GM19023 (cell line): ENCODE measurements at regions not wholly inside any gene's neighbourhood (a gene's known extent, or its start where the extent isn't known, plus 50 kb on each side); places are given as distances from the start of the nearest gene placed in this dataset.

ENCODE experiments used
- ATAC-seq: cut with Tn5 transposase; IDR thresholded peaks from one replicate; pipeline ENCODE4 v1.9.1; 2021; ENCODE audit warnings: mild to moderate bottlenecking, moderate library complexity; ENCODE audit not compliant: unreplicated experiment

DNA sequence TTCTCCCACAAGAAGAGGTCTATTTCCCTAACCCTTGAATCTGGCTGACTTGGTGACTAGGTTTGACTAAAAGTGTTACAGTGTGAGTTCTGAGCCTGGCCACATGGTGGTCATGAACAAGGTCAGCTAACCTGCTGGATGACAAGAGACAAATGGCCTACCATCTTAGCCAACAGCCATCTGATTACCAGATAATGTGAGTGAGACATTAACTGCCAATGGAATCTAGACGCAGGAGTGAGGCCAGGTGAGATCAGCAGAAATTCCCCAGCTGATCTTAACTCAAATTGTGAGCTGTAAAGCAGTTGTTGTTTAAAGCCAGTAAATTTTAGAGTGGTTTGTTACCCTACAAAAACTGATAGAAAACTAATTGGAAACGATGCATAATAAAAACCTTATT, 320.0 kb downstream of the BRINP2 start:
- ATAC-seq: no peak

- no peak for ATAC-seq
Observed at GRCh38 chr1:177490036-177490639, 319.4 kb downstream of the BRINP2 start.

- ATAC-seq: no peak
Observed at GRCh38 chr1:177488722-177489121, 318.0 kb downstream of the BRINP2 start.

DNA sequence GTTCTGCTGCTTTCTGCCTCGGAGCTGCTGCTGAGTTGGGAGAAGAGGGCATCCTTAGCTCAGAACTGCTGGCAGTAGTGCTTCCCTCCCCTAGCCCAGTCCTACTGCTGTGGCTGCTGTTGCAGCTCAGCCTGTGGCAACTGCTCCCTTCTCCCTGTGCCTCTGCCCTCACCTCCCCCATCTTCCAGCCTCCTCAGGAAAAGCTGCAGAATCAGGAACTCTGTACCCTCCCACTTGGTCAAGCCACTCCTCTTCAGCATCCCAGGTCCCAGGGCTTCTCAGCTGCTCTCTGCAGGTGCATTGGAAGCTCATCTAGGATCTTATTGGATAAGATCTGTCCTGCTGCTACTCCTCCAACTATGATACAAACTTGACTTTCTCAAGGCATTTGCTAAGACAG, 316.7 kb downstream of the BRINP2 start:
- ATAC-seq: no peak

GRCh38 chr1:177480741-177481305, 310.1 kb downstream of the BRINP2 start:
- ATAC-seq: no peak

DNA sequence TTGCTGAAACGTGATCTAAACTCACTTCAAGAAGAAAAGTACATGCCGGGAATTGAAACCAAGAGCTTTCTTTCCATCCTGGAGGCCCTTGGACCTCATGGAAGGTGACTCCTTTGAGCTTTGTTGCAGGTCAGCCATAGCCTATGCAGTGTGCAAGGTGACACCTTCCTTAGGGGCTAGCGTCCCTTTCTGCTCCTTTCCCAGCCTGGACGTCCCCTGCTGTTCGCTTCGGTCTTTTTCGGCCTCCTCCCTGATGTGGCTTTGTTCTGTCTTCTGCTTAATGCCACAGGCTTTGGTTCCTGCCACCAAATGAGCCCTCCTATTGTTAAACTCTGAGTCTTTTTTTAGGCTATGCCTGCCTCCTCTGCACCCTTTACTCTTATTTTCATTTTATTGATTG, 308.8 kb downstream of the BRINP2 start:
- no peak for ATAC-seq

DNA sequence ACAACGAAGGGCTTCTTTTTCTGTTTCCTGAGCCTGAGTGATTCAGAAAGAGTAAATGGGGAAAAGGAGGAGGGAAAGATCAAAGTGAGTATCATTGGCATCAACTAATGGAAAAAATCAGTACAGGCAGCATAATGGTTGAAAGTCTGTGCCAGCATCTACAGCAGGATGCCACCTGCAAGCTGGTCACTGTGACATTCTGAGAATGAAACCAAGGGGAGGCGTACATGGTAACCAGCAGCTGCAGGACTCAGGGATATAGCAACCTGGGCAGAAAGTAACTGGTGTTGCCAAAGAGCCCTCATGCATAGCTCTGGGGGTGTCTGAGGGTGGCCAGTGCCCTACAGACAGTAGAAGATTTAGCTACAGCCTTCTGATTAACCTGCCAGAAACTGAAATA, 305.9 kb downstream of the BRINP2 start:
- ATAC-seq: no peak

DNA sequence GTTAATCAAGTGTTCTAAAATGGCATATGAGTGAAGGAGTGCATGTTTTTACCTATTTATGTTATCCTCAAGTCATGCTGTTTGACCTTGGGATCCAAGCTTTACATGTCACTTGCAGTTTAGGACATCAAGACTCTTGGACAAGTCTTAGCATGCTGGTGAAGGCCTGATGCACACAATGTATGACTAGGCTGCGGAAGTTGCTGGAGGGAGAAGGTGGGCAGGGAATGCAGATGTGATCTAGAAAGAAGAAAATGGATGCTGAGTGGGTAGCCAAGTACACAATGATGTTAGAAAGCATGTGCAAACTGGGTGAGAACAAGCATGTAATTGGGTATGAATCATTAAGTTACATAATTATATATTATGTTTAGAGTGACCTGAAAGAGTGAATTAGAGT, 301.8 kb downstream of the BRINP2 start:
- ATAC-seq: no peak

- ATAC-seq: no peak
Observed at GRCh38 chr1:177471244-177471643, 300.5 kb downstream of the BRINP2 start.

GRCh38 chr1:177469519-177469918, 298.8 kb downstream of the BRINP2 start:
- no peak for ATAC-seq

DNA sequence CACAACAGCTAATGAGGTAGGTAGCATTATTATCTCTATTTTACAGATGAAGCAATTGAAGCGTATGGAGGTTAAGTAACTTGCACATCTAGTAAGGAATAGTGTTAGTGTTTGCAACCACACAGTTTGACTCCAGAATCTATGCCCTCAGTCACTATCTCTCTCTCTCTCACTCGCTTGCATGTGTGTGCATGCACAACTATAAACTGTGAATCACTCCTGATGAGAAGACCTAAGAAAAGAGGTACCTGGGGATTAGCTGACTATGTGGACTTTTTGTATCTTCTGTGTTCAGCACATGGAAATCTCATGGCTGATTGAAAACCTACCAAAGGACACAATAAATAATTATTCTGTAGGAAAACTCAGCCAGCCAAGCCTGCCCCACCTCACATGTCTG, 295.5 kb downstream of the BRINP2 start:
- ATAC-seq: no peak

GRCh38 chr1:177464686-177465085, 293.9 kb downstream of the BRINP2 start:
- ATAC-seq: no peak

GRCh38 chr1:177451191-177451590, 280.4 kb downstream of the BRINP2 start:
- no peak for ATAC-seq

DNA sequence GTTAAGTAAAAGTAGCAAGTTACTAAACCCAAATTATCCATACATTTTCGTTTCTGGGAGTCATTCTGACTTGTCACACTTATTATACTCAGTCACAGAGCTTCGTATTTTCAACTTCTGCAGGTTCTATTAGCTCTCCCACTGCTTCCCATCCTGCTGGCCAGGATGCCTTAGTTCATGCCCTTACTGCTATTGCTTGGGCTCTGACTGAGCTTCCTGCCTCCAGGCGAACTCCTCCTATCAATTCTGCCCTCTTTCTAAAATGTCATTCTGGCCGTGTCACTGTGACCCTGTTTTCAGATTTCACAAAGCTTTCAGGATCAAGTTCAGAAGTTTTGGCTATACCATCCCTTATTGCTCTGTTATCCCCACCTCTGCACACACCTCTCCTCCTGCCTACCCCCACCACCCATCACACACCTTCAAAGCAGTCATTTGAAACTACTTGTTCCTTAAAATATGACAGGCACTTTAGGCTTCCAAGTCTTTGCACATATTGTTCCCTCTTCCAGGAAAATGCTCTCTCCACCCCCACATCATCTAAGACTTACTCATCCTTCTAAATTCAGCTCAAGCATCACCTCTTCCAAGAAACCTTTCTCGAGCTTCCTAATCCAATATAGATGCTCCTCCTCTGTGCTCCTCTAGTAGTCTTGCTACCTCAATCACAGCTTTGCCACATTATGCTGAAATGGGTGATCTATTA, 278.0 kb downstream of the BRINP2 start:
- no peak for ATAC-seq

- no peak for ATAC-seq
Observed at GRCh38 chr1:177448036-177448615, 277.4 kb downstream of the BRINP2 start.

DNA sequence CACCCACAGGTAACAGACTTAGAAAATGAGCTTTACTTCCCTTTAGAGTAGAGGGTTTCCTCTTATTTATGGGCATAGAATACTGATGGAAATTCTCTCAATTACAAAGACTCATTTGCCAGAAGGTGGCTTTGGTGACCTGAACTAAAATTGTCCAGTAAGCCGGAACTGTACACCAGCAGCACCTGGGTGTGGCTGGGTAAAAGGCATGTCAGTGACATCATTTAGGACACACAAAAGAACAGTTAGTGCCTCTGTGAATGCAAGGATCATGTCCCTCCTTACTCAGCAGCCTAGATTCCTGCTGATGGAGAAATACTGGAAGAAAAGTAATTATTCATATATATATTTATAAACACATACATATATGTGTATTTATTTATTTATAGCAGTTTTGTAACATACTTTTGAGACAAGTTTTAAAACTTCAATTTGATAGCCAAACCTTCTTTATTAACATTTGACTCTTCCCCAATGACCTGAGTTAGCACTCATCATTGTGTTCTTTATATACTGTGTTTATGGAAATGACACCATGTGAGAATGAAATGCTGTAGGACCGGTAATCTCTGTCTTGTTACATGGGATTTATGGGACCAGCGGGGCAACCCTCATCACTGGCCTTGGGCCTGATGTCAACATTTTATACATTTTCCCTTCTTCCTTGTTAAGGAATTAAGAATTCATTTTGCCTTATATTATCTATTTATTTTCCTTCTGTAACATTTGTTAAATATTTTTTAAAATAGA, 274.4 kb downstream of the BRINP2 start:
- no peak for ATAC-seq

DNA sequence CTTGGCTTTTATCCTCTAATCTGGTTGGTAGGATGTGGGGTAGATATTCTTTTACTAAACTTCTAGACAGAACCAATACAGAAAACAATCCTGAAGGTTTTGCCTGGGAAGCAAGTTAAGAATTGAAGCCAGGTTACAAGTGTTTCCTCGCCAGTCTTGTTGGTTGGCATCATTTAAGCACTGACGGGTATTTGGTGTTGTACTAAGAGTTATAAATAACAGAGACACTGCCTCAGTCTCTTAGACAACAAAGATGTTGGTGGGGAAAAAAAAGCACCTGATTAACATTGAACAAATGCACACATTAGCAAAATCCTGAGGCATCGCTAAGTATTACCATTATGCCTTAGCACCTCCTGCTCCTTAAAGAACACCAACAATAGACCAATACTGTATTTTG, 272.2 kb downstream of the BRINP2 start:
- no peak for ATAC-seq

DNA sequence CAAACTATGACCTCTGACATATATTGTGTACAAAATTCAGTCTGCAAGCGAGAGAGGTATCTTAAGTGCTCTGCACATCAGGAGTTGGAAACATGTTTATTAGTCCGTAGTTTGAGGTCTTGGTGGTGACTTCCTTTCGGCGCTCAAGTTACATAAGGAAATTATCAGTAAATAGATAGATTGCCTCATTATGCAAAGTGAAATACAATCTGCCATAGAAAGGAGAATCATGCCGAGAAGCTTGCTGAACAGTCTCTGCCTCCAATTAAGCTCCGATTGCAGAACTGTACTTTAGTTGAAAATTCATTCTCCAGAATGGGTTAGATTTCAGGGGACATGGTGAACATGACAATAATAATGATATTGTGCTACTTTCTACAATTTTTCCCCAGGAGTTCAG, 271.8 kb downstream of the BRINP2 start:
- ATAC-seq: no peak

- ATAC-seq: no peak
Observed at GRCh38 chr1:177441281-177441680, 270.5 kb downstream of the BRINP2 start.

DNA sequence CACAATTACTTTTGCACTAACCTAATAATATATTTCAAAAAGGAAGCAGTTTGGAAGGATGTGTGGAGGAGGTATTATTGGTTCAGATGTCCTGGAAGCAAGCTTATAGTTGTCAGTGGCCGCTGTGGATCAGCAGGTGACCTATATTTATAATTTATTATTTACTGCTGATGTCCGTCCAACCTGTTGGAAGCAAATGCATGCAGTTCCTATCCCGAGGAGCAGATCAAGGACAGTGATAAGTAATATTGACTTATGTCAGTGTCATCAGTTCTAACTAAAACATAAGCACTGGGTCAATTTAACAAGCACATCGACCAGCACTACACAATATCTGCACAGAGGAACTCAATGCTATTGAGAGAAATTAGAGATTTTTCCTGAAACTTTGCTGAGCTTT, 270.1 kb downstream of the BRINP2 start:
- no peak for ATAC-seq

DNA sequence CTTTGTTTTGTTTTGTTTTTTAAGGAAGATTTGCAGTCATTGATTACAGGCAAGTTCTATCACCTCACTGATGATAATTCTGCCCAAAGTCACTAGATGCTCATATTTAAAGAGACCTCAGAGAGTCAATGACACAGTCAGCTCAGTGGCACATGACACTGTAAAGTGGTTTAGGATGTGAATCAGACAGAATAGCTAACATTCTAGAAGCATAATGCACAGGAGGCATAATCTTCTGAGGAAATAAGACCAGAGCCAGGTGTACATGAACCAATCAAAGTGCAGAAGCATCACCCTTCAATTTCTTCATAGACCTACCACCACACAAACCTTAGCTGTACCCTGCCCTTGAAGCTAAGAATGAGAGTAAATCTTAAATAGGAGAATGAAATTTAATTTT, 268.5 kb downstream of the BRINP2 start:
- ATAC-seq: no peak

DNA sequence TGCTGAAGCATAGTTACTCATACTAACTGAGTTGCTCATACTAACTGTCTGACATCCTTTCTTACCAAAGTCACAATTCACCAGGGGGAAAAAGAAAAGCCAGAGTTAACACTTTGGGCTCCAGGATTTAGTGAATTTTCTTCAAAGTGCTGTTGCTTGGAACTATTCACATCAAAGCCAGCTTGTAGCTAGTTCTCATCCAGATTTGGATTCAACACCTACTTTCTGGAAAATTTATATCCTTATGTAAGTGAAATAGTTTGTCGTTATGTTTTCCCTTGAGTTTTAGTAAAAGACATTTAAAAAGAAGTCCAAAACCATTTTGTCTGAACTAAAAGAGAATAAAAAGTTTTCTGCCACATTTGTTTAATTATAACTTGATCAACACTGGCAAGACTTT, 264.6 kb downstream of the BRINP2 start:
- no peak for ATAC-seq
